Stomach (tissue), 8 donors: ENCODE measurements at regions not wholly inside any gene's neighbourhood (a gene's known extent, or its start where the extent isn't known, plus 50 kb on each side); places are given as distances from the start of the nearest gene placed in this dataset.

Source experiments
- DNase-seq, 2 donors: peaks; one replicate each; pipeline versions ENCODE4 v3.0.0 to v3.0.0-alpha.2; 2013 to 2019
- H3K27ac ChIP-seq, 5 donors: fragments of 200-600 bp in 4 of 5; sonication (generic) in 4 of 5; one replicate each; pipeline ENCODE4 v1.5.1; 2013 to 2019; ENCODE audit warnings: mild to moderate bottlenecking in 1 of 5, moderate library complexity in 1 of 5
- H3K27me3 ChIP-seq, 3 donors: fragments of 200-600 bp; sonication (generic); one replicate each; pipeline ENCODE4 v1.5.1; 2017 to 2019; ENCODE audit warnings: mixed run types in 1 of 3
- H3K36me3 ChIP-seq, 4 donors: fragments of 200-600 bp; sonication (generic); 1 replicate in 3 of 4; 2 replicates in 1 of 4; pipeline ENCODE4 v1.5.1; 2016 to 2019
- H3K4me1 ChIP-seq, 4 donors: fragments of 200-600 bp; sonication (generic); one replicate each; pipeline ENCODE4 v1.5.1; 2016 to 2019
- H3K4me3 ChIP-seq, 4 donors: fragments of 200-600 bp; sonication (generic) in 3 of 4; one replicate each; pipeline ENCODE4 v1.5.1; 2016 to 2019; ENCODE audit warnings: mild to moderate bottlenecking in 1 of 4
- H3K9me3 ChIP-seq, 4 donors: fragments of 200-600 bp; sonication (generic); one replicate each; pipeline ENCODE4 v1.5.1; 2016 to 2019
- CTCF ChIP-seq, 7 experiments: fragments of 450-650 bp in 4 of 7; fragments of 200-600 bp in 3 of 7; sonication (generic) in 3 of 7; IDR thresholded peaks; one replicate each; pipeline ENCODE4 v1.5.1; 2016 to 2019; ENCODE audit warnings: antibody characterized with exemption in 7 of 7, control low read depth in 2 of 7, mild to moderate bottlenecking in 1 of 7
- EP300 ChIP-seq: sonication (generic); formaldehyde crosslinking; IDR thresholded peaks from one replicate; pipeline ENCODE4 v1.6.1; 2017; ENCODE audit warnings: antibody characterized with exemption
- POLR2A ChIP-seq, 4 donors: fragments of 450-650 bp; IDR thresholded peaks; one replicate each; pipeline ENCODE4 v1.6.1; 2016; ENCODE audit warnings: antibody characterized with exemption in 4 of 4, control low read depth in 2 of 4, mild to moderate bottlenecking in 1 of 4, moderate library complexity in 1 of 4
- POLR2AphosphoS5 ChIP-seq, 3 donors: sonication (generic); formaldehyde crosslinking; IDR thresholded peaks; one replicate each; pipeline ENCODE4 v1.6.1; 2016; ENCODE audit warnings: antibody characterized with exemption in 3 of 3
- WGBS, 5 donors: extraction: QIAGEN DNeasy Blood & Tissue Kit in 3 of 5; methylation state at CpG; one replicate each; pipeline versions ENCODE4 v1.1.5 to v1.1.7; 2013 to 2018; 5-methylcytosine and 5-hydroxymethylcytosine counted together
- intact Hi-C: fragments of 100-400 bp; cut with DNase I; formaldehyde crosslinking; loops from one replicate; pipeline ENCODE4 v1.15.1; 2023; ENCODE audit warnings: low total_unique reads
- donor health status: healthy with polysubstance abuse.
- donor health status: Bipolar disorder and iron deficiency.
- donor health status: healthy.

GRCh38 chr4:149113804-149114430, 671.7 kb upstream of the NR3C2 start:
- Histone ChIP-seq H3K27ac (no peak overlapping the region), H3K9me3 (no peaks in the 10 kb centered on the region), H3K4me3 (no peak overlapping the region), H3K27me3 (no peaks in the 10 kb centered on the region), H3K4me1 (no peaks in the 10 kb centered on the region), H3K36me3 (no peaks in the 10 kb centered on the region)
- 89 to 98% (median 90%) methylated on average over 1 of the region's 1 CpG for WGBS, 5 donors
- intact Hi-C loops = no loop called here
- DNase-seq = no peak
- TF ChIP-seq POLR2AphosphoS5 (IDR thresholded peaks at IDR 0.05) = no peak
- no peak for TF ChIP-seq CTCF (IDR thresholded peaks at IDR 0.05)
- no peak for TF ChIP-seq EP300
- no peak for TF ChIP-seq POLR2A (IDR thresholded peaks at IDR 0.05)

- Histone ChIP-seq H3K4me3 (no peak overlapping the region), H3K27me3 (no peaks in the 10 kb centered on the region), H3K36me3 (no peaks in the 10 kb centered on the region), H3K4me1 (no peaks in the 10 kb centered on the region), H3K9me3 (no peaks in the 10 kb centered on the region), H3K27ac (no peak overlapping the region)
- TF ChIP-seq POLR2AphosphoS5 (IDR thresholded peaks at IDR 0.05) (no peak), EP300 (no peak), CTCF (IDR thresholded peaks at IDR 0.05) (no peak), POLR2A (IDR thresholded peaks at IDR 0.05) (no peak)
- intact Hi-C loops = no loop called here
- no peak for DNase-seq
- WGBS, 5 donors = 68 to 83% (median 71%) methylated on average over 3 of the region's 3 CpGs
Measured at GRCh38 chr4:149112109-149112508, 669.9 kb upstream of the NR3C2 start.

GRCh38 chr4:149110481-149110880, 668.3 kb upstream of the NR3C2 start:
- TF ChIP-seq POLR2A (IDR thresholded peaks at IDR 0.05) (no peak), POLR2AphosphoS5 (IDR thresholded peaks at IDR 0.05) (no peak), EP300 (no peak), CTCF (IDR thresholded peaks at IDR 0.05) (no peak)
- Histone ChIP-seq H3K9me3 (no peaks in the 10 kb centered on the region), H3K4me1 (no peaks in the 10 kb centered on the region), H3K27me3 (no peaks in the 10 kb centered on the region), H3K27ac (no peak overlapping the region), H3K4me3 (no peak overlapping the region), H3K36me3 (no peaks in the 10 kb centered on the region)
- intact Hi-C loops = no loop called here
- 73 to 80% (median 73%) methylated on average over 3 of the region's 3 CpGs for WGBS, 5 donors
- no peak for DNase-seq

GRCh38 chr4:149108626-149109025, 666.4 kb upstream of the NR3C2 start:
- H3K4me3 ChIP-seq = no peak overlapping the region
- TF ChIP-seq POLR2AphosphoS5 (IDR thresholded peaks at IDR 0.05) (no peak), POLR2A (IDR thresholded peaks at IDR 0.05) (no peak), EP300 (no peak), CTCF (IDR thresholded peaks at IDR 0.05) (no peak)
- H3K27ac ChIP-seq = no peak overlapping the region
- no peak for DNase-seq
- intact Hi-C loops = no loop called here
- H3K9me3 ChIP-seq = no peaks in the 10 kb centered on the region
- 60 to 80% (median 67%) methylated on average over 2 of the region's 2 CpGs for WGBS, 5 donors
- H3K36me3 ChIP-seq = no peaks in the 10 kb centered on the region
- no peaks in the 10 kb centered on the region for H3K4me1 ChIP-seq
- no peaks in the 10 kb centered on the region for H3K27me3 ChIP-seq
